Activated CD8-positive, alpha-beta memory T cell treated with anti-CD3 and anti-CD28 coated beads, Interleukin-2, amount 10 ng/mL, durations not matched to agents 7 days and 5 days (primary cell): ENCODE measurements at regions not wholly inside any gene's neighbourhood (a gene's known extent, or its start where the extent isn't known, plus 50 kb on each side); places are given as distances from the start of the nearest gene placed in this dataset.
"Not testable (repeated sequence)": the region's sequence is repeated elsewhere in the genome, so short reads cannot be mapped to it uniquely, and the experiment has no call there.

Experiments
- ATAC-seq: fragments of 150-1000 bp; cut with Tn5 transposase; one replicate; pipeline ENCODE4 v1.10.0; 2021; ENCODE audit warnings: moderate library complexity
- CTCF ChIA-PET: fragments of 350-600 bp; sonication (Branson Sonifier 250); formaldehyde crosslinking; loops from one replicate; lab custom pipeline; 2021; ENCODE audit warnings: antibody characterized with exemption; lab: Charles Lee
- DNase-seq: peaks from one replicate; pipeline ENCODE4 v3.0.0-alpha.2; 2020
- H3K27ac Mint-ChIP-seq: one replicate; pipeline ENCODE4 v1.8.0; 2021; ENCODE audit warnings: mild to moderate bottlenecking, mixed read lengths
- H3K27me3 Mint-ChIP-seq: one replicate; pipeline ENCODE4 v1.8.0; 2021; ENCODE audit warnings: mixed read lengths
- H3K36me3 Mint-ChIP-seq: one replicate; pipeline ENCODE4 v1.8.0; 2021; ENCODE audit warnings: mild to moderate bottlenecking, mixed read lengths
- H3K4me1 Mint-ChIP-seq: one replicate; pipeline ENCODE4 v1.8.0; 2021; ENCODE audit warnings: mixed read lengths
- H3K4me3 Mint-ChIP-seq: one replicate; pipeline ENCODE4 v1.8.0; 2021; ENCODE audit warnings: mild to moderate bottlenecking, moderate library complexity, mixed read lengths
- H3K9me3 Mint-ChIP-seq: one replicate; pipeline ENCODE4 v1.8.0; 2022; ENCODE audit warnings: low read depth, mixed read lengths

DNA sequence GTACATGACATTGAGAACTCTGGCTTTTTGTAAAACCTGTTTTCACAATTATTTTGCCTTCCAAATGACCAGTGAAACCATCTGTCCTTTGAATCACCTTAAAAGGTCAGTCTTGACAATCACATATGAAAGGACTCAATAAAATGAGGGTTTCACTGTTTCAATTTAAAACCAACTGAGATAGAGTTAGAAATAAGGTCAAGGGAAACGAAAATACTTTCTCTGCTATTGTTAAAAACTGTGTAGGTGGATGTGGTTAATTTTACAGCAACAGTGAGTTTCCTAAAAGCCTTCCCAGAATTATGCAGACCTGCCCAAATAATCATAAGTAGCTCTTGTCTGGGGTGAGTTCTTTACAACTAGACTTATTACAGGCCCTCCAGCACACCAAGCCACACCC, 839.9 kb downstream of the RAB28 start:
- DNase-seq (no peak), ATAC-seq (no peak)
- Mint-ChIP-seq H3K4me3 (no peak overlapping the region), H3K9me3 (no peaks in the 10 kb centered on the region), H3K36me3 (no peaks in the 10 kb centered on the region), H3K27me3 (no peaks in the 10 kb centered on the region), H3K4me1 (no peaks in the 10 kb centered on the region), H3K27ac (no peak overlapping the region)
- CTCF ChIA-PET, result no interaction called here

DNA sequence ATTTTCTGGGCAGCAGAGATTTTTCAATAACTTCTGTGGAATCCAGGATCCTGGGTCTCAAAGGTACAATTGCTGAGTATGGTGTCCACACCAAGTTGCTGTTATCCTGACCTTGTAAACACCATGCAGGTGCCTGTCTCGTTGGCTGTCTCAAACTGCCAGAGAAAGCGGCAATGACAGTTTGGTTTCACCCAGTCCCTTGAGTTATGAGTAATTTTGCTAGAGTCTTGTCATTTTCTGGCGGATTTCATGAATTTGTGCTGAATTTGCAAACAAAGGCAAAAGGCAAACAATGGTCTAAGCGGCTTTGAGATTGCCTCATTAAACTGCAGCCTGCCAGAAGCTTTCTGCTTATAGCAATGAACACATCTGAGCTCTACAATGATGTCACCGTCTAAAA, 847.9 kb downstream of the RAB28 start:
- no peaks in the 10 kb centered on the region for H3K36me3 Mint-ChIP-seq
- H3K9me3 Mint-ChIP-seq, result peaks cover 2% of the 10 kb centered on the region
- no peak overlapping the region for H3K4me3 Mint-ChIP-seq
- no peak for ATAC-seq
- no peak overlapping the region for H3K27ac Mint-ChIP-seq
- CTCF ChIA-PET, result no interaction called here
- H3K4me1 Mint-ChIP-seq, result no peaks in the 10 kb centered on the region
- H3K27me3 Mint-ChIP-seq, result no peaks in the 10 kb centered on the region
- no peak for DNase-seq

DNA sequence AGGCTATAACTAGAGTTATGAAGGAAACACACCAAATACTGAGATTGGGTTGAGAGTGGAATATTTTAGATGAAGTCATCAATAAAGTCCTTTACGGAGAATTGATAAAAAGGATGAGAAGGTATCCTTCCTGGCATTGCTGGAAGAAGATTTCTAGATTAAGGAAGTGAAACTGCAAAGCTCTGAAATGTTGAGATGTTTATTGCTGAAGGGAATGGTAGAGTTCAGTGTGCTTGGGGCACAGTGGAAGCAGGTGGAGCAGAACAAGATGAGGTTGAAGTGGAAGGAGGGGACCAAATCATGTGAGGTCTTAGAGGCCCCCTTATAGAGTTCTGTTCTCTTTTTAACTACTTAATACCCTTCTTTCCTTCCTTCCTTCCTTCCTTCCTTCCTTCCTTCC, 848.5 kb downstream of the RAB28 start:
- DNase-seq, result no peak
- Mint-ChIP-seq H3K27ac (no peak overlapping the region), H3K4me3 (no peak overlapping the region), H3K27me3 (no peaks in the 10 kb centered on the region), H3K4me1 (no peaks in the 10 kb centered on the region), H3K36me3 (no peaks in the 10 kb centered on the region), H3K9me3 (peaks cover 2% of the 10 kb centered on the region)
- CTCF ChIA-PET, result no interaction called here
- no peak for ATAC-seq

- Mint-ChIP-seq H3K27me3 (no peaks in the 10 kb centered on the region), H3K36me3 (no peaks in the 10 kb centered on the region), H3K27ac (no peak overlapping the region), H3K9me3 (no peaks in the 10 kb centered on the region), H3K4me1 (no peaks in the 10 kb centered on the region), H3K4me3 (no peak overlapping the region)
- ATAC-seq, result peak; percentile 76
- peak; percentile 80 for DNase-seq
- CTCF ChIA-PET, result interaction anchor here (1.3 to 1.9 kb wide), 6 partner anchors 9 to 877 kb away, joined by 3 to 8 read pairs (median 4); no protein-coding TSS in a partner anchor
Observed at GRCh38 chr4:12633053-12633651, 851.0 kb downstream of the RAB28 start.

- no peak for ATAC-seq
- H3K4me3 Mint-ChIP-seq, result no peak overlapping the region
- DNase-seq, result no peak
- H3K27me3 Mint-ChIP-seq, result no peaks in the 10 kb centered on the region
- H3K36me3 Mint-ChIP-seq, result no peaks in the 10 kb centered on the region
- no peaks in the 10 kb centered on the region for H3K9me3 Mint-ChIP-seq
- H3K27ac Mint-ChIP-seq, result no peak overlapping the region
- CTCF ChIA-PET, result no interaction called here
- H3K4me1 Mint-ChIP-seq, result no peaks in the 10 kb centered on the region
Observed at GRCh38 chr4:12615822-12616221, 868.3 kb downstream of the RAB28 start.

DNA sequence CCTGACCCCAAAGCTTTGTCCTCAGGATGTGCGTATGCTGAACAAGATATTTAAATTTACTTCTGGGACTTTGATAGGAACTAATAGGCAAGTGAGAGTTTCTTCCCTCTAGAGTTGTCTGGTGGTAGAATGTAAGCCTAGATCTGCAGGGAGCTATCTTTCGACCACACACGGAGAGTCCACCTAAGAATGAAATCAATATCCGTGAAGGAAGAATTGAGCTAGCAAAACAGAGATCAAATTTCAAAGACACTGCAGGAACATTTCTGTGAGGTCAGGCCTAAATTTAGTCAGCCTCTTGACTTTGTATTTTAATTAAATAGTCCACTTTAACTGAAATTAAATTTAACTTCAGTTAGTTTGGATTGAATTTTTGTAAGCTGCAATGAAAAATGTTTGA, 871.3 kb downstream of the RAB28 start:
- H3K36me3 Mint-ChIP-seq, result no peaks in the 10 kb centered on the region
- no peaks in the 10 kb centered on the region for H3K27me3 Mint-ChIP-seq
- ATAC-seq, result no peak
- no peaks in the 10 kb centered on the region for H3K4me1 Mint-ChIP-seq
- H3K4me3 Mint-ChIP-seq, result no peak overlapping the region
- no peak for DNase-seq
- H3K9me3 Mint-ChIP-seq, result no peaks in the 10 kb centered on the region
- H3K27ac Mint-ChIP-seq, result no peak overlapping the region
- CTCF ChIA-PET, result no interaction called here

DNA sequence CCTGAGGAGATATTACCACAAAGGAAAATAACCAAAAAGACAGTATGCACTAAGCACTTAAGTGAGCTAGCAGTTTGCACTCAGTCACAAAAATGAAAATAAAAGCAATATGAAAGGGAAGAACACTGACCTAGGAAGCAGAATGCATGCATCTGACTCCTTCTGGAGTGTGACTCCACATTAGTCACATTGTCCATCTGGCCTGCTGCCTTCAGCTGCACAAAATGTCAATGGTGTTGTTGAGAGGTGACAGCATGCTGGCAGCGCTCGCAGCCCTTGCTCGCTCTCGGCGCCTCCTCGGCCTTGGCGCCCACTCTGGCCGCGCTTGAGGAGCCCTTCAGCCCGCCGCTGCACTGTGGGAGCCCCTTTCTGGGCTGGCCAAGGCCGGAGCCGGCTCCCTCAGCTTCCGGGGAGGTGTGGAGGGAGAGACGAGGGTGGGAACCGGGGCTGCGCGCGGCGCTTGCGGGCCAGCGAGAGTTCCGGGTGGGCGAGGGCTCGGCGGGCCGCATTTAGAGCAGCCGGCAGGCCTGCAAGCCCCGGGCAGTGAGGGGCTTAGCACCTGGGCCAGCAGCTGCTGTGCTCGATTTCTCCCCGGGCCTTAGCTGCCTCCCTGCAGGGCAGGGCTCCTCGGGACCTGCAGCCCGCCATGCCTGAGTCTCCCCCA, 874.8 kb downstream of the RAB28 start:
- H3K9me3 Mint-ChIP-seq, H3K27me3 Mint-ChIP-seq, CTCF ChIA-PET, DNase-seq, H3K36me3 Mint-ChIP-seq, H3K4me1 Mint-ChIP-seq, ATAC-seq, H3K4me3 Mint-ChIP-seq, H3K27ac Mint-ChIP-seq: not testable (repeated sequence)

- H3K27me3 Mint-ChIP-seq, result no peaks in the 10 kb centered on the region
- H3K4me1 Mint-ChIP-seq, result no peaks in the 10 kb centered on the region
- ATAC-seq, result no peak
- DNase-seq, result no peak
- no peaks in the 10 kb centered on the region for H3K36me3 Mint-ChIP-seq
- no peak overlapping the region for H3K4me3 Mint-ChIP-seq
- no peaks in the 10 kb centered on the region for H3K9me3 Mint-ChIP-seq
- H3K27ac Mint-ChIP-seq, result no peak overlapping the region
- CTCF ChIA-PET, result no interaction called here
Observed at GRCh38 chr4:12595986-12596385, 888.2 kb downstream of the RAB28 start.

DNA sequence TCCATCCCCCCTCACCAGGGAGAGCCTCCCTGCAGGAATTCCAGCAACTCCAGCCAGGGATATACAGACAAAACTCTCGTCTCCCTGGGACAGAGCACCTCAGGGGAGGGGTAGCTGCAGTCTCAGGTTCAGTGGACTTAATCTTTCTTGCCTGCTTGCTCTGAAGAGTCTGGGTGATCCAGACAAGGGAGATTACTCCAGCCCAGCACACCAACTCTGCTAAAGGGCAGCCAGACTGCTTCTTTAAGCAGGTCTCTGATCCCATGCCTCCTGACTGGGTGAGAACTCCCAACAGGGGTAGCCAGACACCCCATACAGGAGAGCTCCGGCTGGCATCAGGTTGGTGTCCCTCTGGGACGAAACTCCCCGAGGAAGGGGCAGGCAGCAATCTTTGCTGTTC, 888.7 kb downstream of the RAB28 start:
- no peak for ATAC-seq
- Mint-ChIP-seq H3K4me1 (no peaks in the 10 kb centered on the region), H3K36me3 (no peaks in the 10 kb centered on the region), H3K4me3 (no peak overlapping the region), H3K27me3 (no peaks in the 10 kb centered on the region), H3K27ac (no peak overlapping the region), H3K9me3 (no peaks in the 10 kb centered on the region)
- DNase-seq, result no peak
- CTCF ChIA-PET, result no interaction called here

GRCh38 chr4:12588582-12588981, 895.6 kb downstream of the RAB28 start:
- no peaks in the 10 kb centered on the region for H3K36me3 Mint-ChIP-seq
- DNase-seq (no peak), ATAC-seq (no peak)
- H3K9me3 Mint-ChIP-seq, result no peaks in the 10 kb centered on the region
- H3K27ac Mint-ChIP-seq, result no peak overlapping the region
- H3K4me3 Mint-ChIP-seq, result no peak overlapping the region
- H3K4me1 Mint-ChIP-seq, result no peaks in the 10 kb centered on the region
- CTCF ChIA-PET, result no interaction called here
- no peaks in the 10 kb centered on the region for H3K27me3 Mint-ChIP-seq

DNA sequence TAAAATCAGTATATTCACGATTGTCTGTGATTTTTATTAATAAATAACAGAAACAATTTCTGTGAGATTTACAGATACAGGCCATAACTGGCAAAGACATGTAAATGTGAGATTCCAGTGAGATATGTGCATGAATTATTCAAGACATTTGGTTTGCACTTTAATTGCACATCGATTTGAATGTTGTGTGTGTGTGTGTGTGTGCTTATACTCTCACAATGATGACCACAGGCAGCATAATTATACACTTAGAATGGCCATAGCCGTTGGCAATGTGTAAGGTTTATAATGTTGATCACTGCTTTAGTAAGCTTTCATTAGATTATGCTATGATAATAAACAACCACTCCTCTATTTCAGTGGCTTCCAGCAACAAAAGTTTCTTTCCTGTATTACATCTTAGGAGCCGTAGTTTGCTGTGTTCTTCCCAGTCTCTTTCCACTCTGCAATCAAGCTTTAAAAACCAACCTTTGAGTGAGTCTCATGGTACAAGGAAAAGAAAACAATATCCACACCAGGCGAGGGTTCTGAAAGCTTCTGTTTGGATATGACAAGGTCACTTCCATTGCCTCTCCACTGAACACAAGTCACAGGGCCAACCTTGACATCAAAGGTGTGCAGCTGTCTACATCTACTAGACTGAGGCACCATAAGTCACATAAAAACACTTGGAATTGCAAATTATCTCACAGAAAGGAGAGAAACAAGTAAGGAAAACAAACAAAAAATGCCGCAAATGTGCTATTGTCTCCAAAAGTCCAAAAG, 897.7 kb downstream of the RAB28 start:
- Mint-ChIP-seq H3K4me1 (no peaks in the 10 kb centered on the region), H3K9me3 (no peaks in the 10 kb centered on the region), H3K36me3 (no peaks in the 10 kb centered on the region), H3K4me3 (no peak overlapping the region), H3K27ac (no peak overlapping the region), H3K27me3 (no peaks in the 10 kb centered on the region)
- CTCF ChIA-PET, result no interaction called here
- no peak for DNase-seq
- ATAC-seq, result no peak

DNA sequence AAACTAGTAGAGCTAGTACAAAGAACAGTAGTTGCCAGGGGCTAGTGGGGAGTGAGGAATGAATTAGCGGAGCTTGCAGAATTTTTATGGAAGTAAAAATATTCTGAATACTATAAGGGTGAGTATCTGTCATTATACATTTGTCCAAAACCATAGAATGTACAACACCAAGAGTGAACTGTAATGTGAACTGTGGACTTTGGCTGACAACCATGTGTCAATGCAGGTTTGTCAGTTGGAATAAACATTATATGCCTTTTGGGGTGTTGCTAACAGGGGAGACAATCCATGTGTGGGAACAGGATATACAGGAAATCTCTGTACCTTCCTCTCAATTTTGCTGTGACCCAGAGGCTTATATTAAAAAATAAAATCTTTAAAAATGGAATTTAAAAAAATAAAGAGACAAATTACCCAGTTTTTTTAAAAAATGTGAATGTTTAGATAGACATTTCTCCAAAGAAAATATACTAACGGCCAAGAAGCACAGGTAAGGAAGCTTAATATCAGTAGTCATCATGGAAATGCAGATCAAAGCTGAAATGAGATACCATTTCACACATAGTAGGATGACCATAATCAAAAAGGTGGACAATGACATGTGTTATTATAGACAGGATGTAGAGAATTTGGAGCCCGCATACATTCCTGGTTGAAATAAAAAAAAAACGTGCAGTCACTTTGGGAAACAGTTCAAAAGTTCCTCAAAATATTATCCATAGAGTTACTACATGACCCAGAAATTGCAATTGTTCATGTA, 899.8 kb downstream of the RAB28 start:
- H3K4me3 Mint-ChIP-seq, result no peak overlapping the region
- no peaks in the 10 kb centered on the region for H3K27me3 Mint-ChIP-seq
- DNase-seq (no peak), ATAC-seq (no peak)
- no peaks in the 10 kb centered on the region for H3K9me3 Mint-ChIP-seq
- H3K27ac Mint-ChIP-seq, result no peak overlapping the region
- CTCF ChIA-PET, result no interaction called here
- H3K4me1 Mint-ChIP-seq, result no peaks in the 10 kb centered on the region
- H3K36me3 Mint-ChIP-seq, result no peaks in the 10 kb centered on the region

DNA sequence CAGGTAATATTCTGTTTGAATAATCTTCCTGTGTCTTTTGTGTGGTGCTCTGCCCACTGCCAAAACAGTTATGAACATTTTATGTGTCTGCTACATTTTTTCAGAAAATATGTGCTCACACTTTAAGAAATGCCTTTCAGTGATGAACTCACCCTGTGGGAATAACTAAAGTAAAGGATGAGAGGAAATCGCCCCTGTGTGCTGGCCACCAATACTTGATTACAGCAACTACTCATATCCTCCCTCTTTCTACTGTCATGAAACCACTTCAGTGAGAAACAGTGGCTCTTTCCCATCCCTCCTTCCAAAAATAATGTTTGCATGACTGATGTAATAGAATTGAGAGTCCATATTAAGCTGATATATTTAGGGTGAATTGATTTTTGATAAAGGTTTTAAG, 900.9 kb downstream of the RAB28 start:
- no peaks in the 10 kb centered on the region for H3K27me3 Mint-ChIP-seq
- no peaks in the 10 kb centered on the region for H3K36me3 Mint-ChIP-seq
- no peak overlapping the region for H3K4me3 Mint-ChIP-seq
- no peaks in the 10 kb centered on the region for H3K4me1 Mint-ChIP-seq
- CTCF ChIA-PET, result no interaction called here
- ATAC-seq, result no peak
- H3K9me3 Mint-ChIP-seq, result no peaks in the 10 kb centered on the region
- H3K27ac Mint-ChIP-seq, result no peak overlapping the region
- DNase-seq, result no peak
